GM23248 (cell line): ENCODE measurements at regions not wholly inside any gene's neighbourhood (a gene's known extent, or its start where the extent isn't known, plus 50 kb on each side); places are given as distances from the start of the nearest gene placed in this dataset.

Experiments
- DNase-seq: peaks from one replicate; pipeline ENCODE4 v3.0.0-alpha.2; 2015
- H2AFZ ChIP-seq: fragments of 200-600 bp; sonication (generic); 2 replicates; pipeline ENCODE4 v1.6.1; 2016; ENCODE audit warnings: antibody characterized with exemption
- H3F3A ChIP-seq: fragments of 200-600 bp; sonication (generic); 2 replicates; pipeline ENCODE4 v1.6.1; 2016; ENCODE audit warnings: mild to moderate bottlenecking, antibody characterized with exemption, mixed run types; ENCODE audit not compliant: insufficient read depth
- H3K27ac ChIP-seq: fragments of 200-600 bp; sonication (generic); 2 replicates; pipeline ENCODE4 v1.5.1; 2016; ENCODE audit warnings: mild to moderate bottlenecking
- H3K27me3 ChIP-seq: fragments of 200-600 bp; sonication (generic); replicated peaks from 2 replicates; pipeline ENCODE4 v1.6.1; 2016; ENCODE audit warnings: mild to moderate bottlenecking; ENCODE audit not compliant: insufficient read depth
- H3K36me3 ChIP-seq: fragments of 200-600 bp; sonication (generic); 2 replicates; pipeline ENCODE4 v1.6.1; 2016; ENCODE audit warnings: low read depth, mild to moderate bottlenecking
- H3K4me1 ChIP-seq: fragments of 200-600 bp; sonication (generic); 2 replicates; pipeline ENCODE4 v1.6.1; 2016; ENCODE audit warnings: mild to moderate bottlenecking; ENCODE audit not compliant: insufficient read depth
- H3K4me2 ChIP-seq: fragments of 200-600 bp; sonication (generic); one replicate; pipeline ENCODE4 v1.6.1; 2016; ENCODE audit warnings: mild to moderate bottlenecking; ENCODE audit not compliant: unreplicated experiment
- H3K4me3 ChIP-seq: fragments of 200-600 bp; sonication (generic); 2 replicates; pipeline ENCODE4 v1.5.1; 2016; ENCODE audit warnings: mild to moderate bottlenecking
- H3K79me2 ChIP-seq: fragments of 200-600 bp; sonication (generic); 2 replicates; pipeline ENCODE4 v1.6.1; 2016; ENCODE audit warnings: mild to moderate bottlenecking; ENCODE audit not compliant: insufficient read depth
- H3K9ac ChIP-seq: fragments of 200-600 bp; sonication (generic); 2 replicates; pipeline ENCODE4 v1.6.1; 2016; ENCODE audit warnings: mild to moderate bottlenecking
- H3K9me2 ChIP-seq: fragments of 200-600 bp; sonication (generic); 2 replicates; pipeline ENCODE4 v1.6.1; 2016; ENCODE audit warnings: mixed run types, mild to moderate bottlenecking, moderate library complexity; ENCODE audit not compliant: insufficient read depth
- H3K9me3 ChIP-seq: fragments of 200-600 bp; sonication (generic); one replicate; pipeline ENCODE4 v1.6.1; 2017; ENCODE audit warnings: low read depth
- H4K20me1 ChIP-seq: fragments of 200-600 bp; sonication (generic); 2 replicates; pipeline ENCODE4 v1.6.0; 2016; ENCODE audit not compliant: insufficient read depth
- EZH2 ChIP-seq: fragments of 200-600 bp; sonication (generic); IDR thresholded peaks from 2 replicates; pipeline ENCODE4 v1.6.1; 2018; ENCODE audit warnings: antibody characterized with exemption, mild to moderate bottlenecking; ENCODE audit not compliant: insufficient read depth, poor library complexity, severe bottlenecking
- EZH2phosphoT487 ChIP-seq: fragments of 200-600 bp; sonication (generic); IDR thresholded peaks from 2 replicates; pipeline ENCODE4 v1.6.1; 2018; ENCODE audit warnings: antibody characterized with exemption, moderate library complexity, mild to moderate bottlenecking, low read depth; ENCODE audit not compliant: insufficient read depth
- WGBS, 2 experiments: methylation state at CpG; one replicate each; pipeline ENCODE4 v1.1.6; 2015 to 2017; ENCODE audit warnings: low lambda C conversion rate in 2 of 2, low coverage in 1 of 2; ENCODE audit errors: missing lambda C conversion rate in 2 of 2; 5-methylcytosine and 5-hydroxymethylcytosine counted together
- in situ Hi-C: fragments of 300-500 bp; cut with MboI; formaldehyde crosslinking; loops from 2 replicates; pipeline ENCODE4 v1.15.0; 2020

DNA sequence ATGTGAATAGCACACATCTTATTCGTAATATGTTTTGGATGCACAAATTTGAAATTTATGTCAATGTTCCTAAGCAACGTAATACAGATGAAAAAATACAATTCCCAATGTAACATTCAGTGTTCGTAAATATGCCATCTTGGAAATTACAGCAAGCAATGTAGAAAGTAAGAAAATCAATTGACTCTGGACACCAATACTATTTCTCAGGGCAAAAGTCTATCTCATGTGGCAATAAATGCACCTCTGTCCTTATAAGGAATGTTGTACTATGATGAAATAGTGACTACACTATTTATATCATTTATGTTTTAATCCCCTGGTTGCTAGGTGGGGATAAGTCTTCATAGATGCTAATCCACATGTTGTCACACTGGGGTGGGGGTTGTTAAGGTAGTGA lies 251.2 kb downstream of the GXYLT1 start:
- H3K79me2 ChIP-seq: no peaks in the 10 kb centered on the region
- H2AFZ ChIP-seq: no peak overlapping the region
- in situ Hi-C loops: no loop called here
- no peak for TF ChIP-seq EZH2
- no peak for TF ChIP-seq EZH2phosphoT487
- no peaks in the 10 kb centered on the region for H3K27me3 ChIP-seq
- H3F3A ChIP-seq: no peaks in the 10 kb centered on the region
- no peak overlapping the region for H3K9ac ChIP-seq
- no peaks in the 10 kb centered on the region for H3K36me3 ChIP-seq
- H3K9me3 ChIP-seq: no peaks in the 10 kb centered on the region
- H3K4me3 ChIP-seq: no peak overlapping the region
- no peaks in the 10 kb centered on the region for H4K20me1 ChIP-seq
- 30 to 42% methylated on average over 3 of the region's 3 CpGs for WGBS, 2 experiments
- no peak overlapping the region for H3K4me2 ChIP-seq
- DNase-seq: no peak
- no peaks in the 10 kb centered on the region for H3K4me1 ChIP-seq
- no peak overlapping the region for H3K27ac ChIP-seq
- peaks cover 4% of the 10 kb centered on the region; the same call in 1 of the 2 replicates for H3K9me2 ChIP-seq

DNA sequence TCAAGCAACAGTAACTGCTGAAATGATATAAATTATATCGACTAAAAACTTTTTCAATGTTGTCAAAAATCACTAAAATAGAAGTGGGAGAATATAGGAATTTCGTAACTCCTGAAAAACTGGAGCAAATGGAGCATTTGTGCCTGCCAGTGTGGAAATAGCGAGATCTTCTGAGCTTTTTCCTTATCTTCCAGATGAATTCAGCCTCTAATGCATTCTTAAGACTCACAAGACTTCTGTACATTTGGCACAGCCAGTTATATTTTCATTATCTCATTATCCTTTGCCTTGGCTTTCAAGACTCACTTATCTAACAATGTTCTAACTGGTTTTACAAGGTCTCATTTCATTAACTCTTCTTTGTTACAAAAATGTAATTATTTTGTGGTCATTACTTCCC lies 252.4 kb downstream of the GXYLT1 start:
- no peak overlapping the region for H3K27ac ChIP-seq
- H3K36me3 ChIP-seq: no peaks in the 10 kb centered on the region
- H3F3A ChIP-seq: no peaks in the 10 kb centered on the region
- 27 to 28% methylated on average over 3 of the region's 3 CpGs for WGBS, 2 experiments
- no peaks in the 10 kb centered on the region for H3K4me1 ChIP-seq
- in situ Hi-C loops: no loop called here
- H3K79me2 ChIP-seq: no peaks in the 10 kb centered on the region
- H3K4me2 ChIP-seq: no peak overlapping the region
- no peak overlapping the region for H3K4me3 ChIP-seq
- DNase-seq: no peak
- no peak overlapping the region for H2AFZ ChIP-seq
- no peaks in the 10 kb centered on the region for H4K20me1 ChIP-seq
- no peaks in the 10 kb centered on the region for H3K9me3 ChIP-seq
- TF ChIP-seq EZH2phosphoT487 (no peak), EZH2 (no peak)
- H3K27me3 ChIP-seq: no peaks in the 10 kb centered on the region
- H3K9me2 ChIP-seq: peaks cover 4% of the 10 kb centered on the region; the same call in 1 of the 2 replicates
- H3K9ac ChIP-seq: no peak overlapping the region

DNA sequence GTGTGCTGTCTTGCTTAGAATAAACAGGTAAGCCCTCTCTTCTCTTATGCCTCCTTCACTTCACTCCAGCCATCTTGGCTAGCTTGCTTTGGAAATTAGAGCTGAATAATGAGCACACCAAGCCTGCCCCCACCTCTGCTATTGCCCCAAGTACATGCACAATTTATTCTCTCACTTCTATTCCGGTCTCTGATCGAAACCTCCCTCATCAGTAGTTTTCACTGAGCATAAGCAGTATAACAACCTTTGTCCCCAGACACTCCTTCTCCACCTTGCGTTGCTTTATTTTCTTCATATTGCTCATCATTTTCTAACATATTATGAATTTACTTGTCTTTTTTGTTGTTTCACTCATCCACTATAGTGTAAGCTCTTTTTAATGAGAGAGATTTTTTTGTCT lies 253.4 kb downstream of the GXYLT1 start:
- H3K79me2 ChIP-seq: no peaks in the 10 kb centered on the region
- no peak for TF ChIP-seq EZH2
- TF ChIP-seq EZH2phosphoT487: no peak
- H3K27ac ChIP-seq: no peak overlapping the region
- H3K9ac ChIP-seq: no peak overlapping the region
- no peaks in the 10 kb centered on the region for H3F3A ChIP-seq
- no peaks in the 10 kb centered on the region for H3K9me3 ChIP-seq
- H2AFZ ChIP-seq: no peak overlapping the region
- H4K20me1 ChIP-seq: no peaks in the 10 kb centered on the region
- no peaks in the 10 kb centered on the region for H3K36me3 ChIP-seq
- WGBS, 2 experiments: 53 to 57% methylated on average over 3 of the region's 3 CpGs
- in situ Hi-C loops: no loop called here
- no peaks in the 10 kb centered on the region for H3K27me3 ChIP-seq
- no peak overlapping the region for H3K4me2 ChIP-seq
- H3K4me1 ChIP-seq: no peaks in the 10 kb centered on the region
- DNase-seq: no peak
- H3K4me3 ChIP-seq: no peak overlapping the region
- H3K9me2 ChIP-seq: peaks cover 4% of the 10 kb centered on the region; the same call in 1 of the 2 replicates

DNA sequence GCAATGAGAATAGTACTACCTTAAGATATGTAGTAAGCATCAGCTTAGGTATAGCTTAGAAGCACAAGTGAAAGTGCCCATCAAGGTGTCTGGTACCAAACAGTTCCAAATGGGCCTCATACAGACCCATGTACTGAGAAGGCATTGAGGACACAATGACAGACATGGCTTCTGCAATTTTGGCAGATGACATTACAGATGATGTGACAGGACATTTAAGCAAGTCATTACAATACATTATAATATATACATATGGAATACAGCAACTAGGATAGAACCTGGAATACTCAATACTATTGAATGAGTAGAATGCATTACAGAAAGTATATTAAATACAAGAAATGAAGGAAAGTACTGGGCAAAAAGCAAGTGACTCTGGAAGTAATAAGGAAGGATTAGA lies 256.4 kb downstream of the GXYLT1 start:
- Histone ChIP-seq H3K9me2 (peaks cover under 1% of the 10 kb centered on the region; the same call in 1 of the 2 replicates), H3F3A (no peaks in the 10 kb centered on the region), H4K20me1 (no peaks in the 10 kb centered on the region), H3K9ac (no peak overlapping the region), H3K4me2 (no peak overlapping the region), H3K27me3 (no peaks in the 10 kb centered on the region), H3K27ac (no peak overlapping the region), H3K79me2 (no peaks in the 10 kb centered on the region), H3K4me3 (no peak overlapping the region), H2AFZ (no peak overlapping the region), H3K36me3 (no peaks in the 10 kb centered on the region), H3K9me3 (no peaks in the 10 kb centered on the region), H3K4me1 (no peaks in the 10 kb centered on the region)
- TF ChIP-seq EZH2 (no peak), EZH2phosphoT487 (no peak)
- no peak for DNase-seq
- in situ Hi-C loops: no loop called here

DNA sequence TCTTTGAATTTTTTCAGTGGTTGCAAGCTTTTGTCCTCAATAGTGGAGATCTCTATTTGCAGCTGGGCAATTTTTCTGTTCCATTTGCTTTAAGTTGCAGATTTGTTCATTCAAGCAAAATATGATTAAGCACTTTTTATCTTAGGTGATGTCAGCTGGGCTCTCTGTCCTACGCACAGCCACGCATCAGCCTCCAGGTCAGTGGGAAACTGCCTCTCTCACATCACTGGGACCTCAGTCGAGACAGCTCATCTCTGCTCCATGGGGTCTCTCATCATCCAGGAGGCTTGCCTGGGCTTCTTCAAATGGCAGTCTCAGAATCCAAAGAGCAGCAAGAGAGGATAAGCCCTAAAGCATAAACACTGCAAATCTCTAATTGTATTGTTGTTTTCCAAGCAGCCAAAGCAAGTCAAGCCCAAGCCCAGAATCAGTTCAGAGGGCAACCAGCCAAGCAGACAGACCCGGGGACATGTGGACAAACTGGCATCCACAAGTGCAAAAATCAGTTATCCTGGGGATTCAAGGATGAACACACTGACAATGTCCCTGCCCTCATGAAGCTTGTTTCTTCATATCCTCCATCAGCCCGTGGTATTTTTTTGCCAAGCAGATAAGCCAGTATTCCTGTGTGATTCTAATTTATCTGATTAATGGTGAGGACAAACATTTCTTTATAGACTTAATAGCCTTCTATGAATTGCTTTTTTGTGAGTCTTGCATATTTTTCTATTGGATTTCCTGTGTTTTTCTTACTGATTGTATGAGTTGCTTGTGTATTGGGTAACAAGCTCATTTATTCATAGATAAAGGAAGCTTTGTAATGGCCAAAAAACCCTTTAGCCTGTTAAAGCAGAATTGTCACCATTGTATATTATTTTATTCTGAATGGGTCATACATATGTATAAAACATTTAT lies 262.5 kb downstream of the GXYLT1 start:
- DNase-seq: no peak
- TF ChIP-seq EZH2 (no peak), EZH2phosphoT487 (no peak)
- H3K36me3 ChIP-seq: no peaks in the 10 kb centered on the region
- H3K4me3 ChIP-seq: no peak overlapping the region
- H2AFZ ChIP-seq: no peak overlapping the region
- no peaks in the 10 kb centered on the region for H3F3A ChIP-seq
- no peaks in the 10 kb centered on the region for H3K27me3 ChIP-seq
- WGBS, 2 experiments: 44% methylated on average over 5 of the region's 5 CpGs
- no peak overlapping the region for H3K27ac ChIP-seq
- no peak overlapping the region for H3K9ac ChIP-seq
- no peak overlapping the region for H3K4me2 ChIP-seq
- H3K4me1 ChIP-seq: no peaks in the 10 kb centered on the region
- H3K9me3 ChIP-seq: no peaks in the 10 kb centered on the region
- no peaks in the 10 kb centered on the region for H4K20me1 ChIP-seq
- H3K79me2 ChIP-seq: no peaks in the 10 kb centered on the region
- no peaks in the 10 kb centered on the region for H3K9me2 ChIP-seq
- in situ Hi-C loops: no loop called here
